ENCODE measurements at regions not wholly inside any gene's neighbourhood (a gene's known extent, or its start where the extent isn't known, plus 50 kb on each side); places are given as distances from the start of the nearest gene placed in this dataset.
"Not testable (repeated sequence)": the region's sequence is repeated elsewhere in the genome, so short reads cannot be mapped to it uniquely, and the experiment has no call there.

GRCh38 chr5:91297994-91298393, 85.1 kb downstream of the ARRDC3 start:
- H3K4me3 ChIP-seq (ENCODE audit: low read depth, low read length): no peak overlapping the region
- TF ChIP-seq POLR2A (IDR thresholded peaks at IDR 0.05; ENCODE audit: extremely low read depth, insufficient read length): no peak
- TF ChIP-seq MYC (IDR thresholded peaks at IDR 0.05; ENCODE audit: low read depth, low read length): no peak
- TF ChIP-seq CTCF (IDR thresholded peaks at IDR 0.05; ENCODE audit: low read depth, low read length): no peak
- DNase-seq (ENCODE audit: low read depth): no peak

GRCh38 chr5:91296674-91297143, 86.4 kb downstream of the ARRDC3 start:
- TF ChIP-seq POLR2A (IDR thresholded peaks at IDR 0.05; ENCODE audit: extremely low read depth, insufficient read length) (no peak), MYC (IDR thresholded peaks at IDR 0.05; ENCODE audit: low read depth, low read length) (no peak), MAX (IDR thresholded peaks at IDR 0.05; ENCODE audit: low read depth, low read length) (no peak), CTCF (IDR thresholded peaks at IDR 0.05; ENCODE audit: low read depth, low read length) (no peak)
- no peak overlapping the region for H3K4me3 ChIP-seq (ENCODE audit: low read depth, low read length)
- DNase-seq (ENCODE audit: low read depth): no peak

- not testable (repeated sequence) for DNase-seq (ENCODE audit: low read depth)
Observed at GRCh38 chr5:91296102-91296501, 87.0 kb downstream of the ARRDC3 start.

GRCh38 chr5:91293131-91293530, 90.0 kb downstream of the ARRDC3 start:
- TF ChIP-seq MYC (IDR thresholded peaks at IDR 0.05; ENCODE audit: low read depth, low read length): peak; percentile 18; the same call in 1 of the 2 replicates
- TF ChIP-seq CTCF (IDR thresholded peaks at IDR 0.05; ENCODE audit: low read depth, low read length): no peak
- peak; percentile 28; the same call in 1 of the 2 replicates for TF ChIP-seq MAX (IDR thresholded peaks at IDR 0.05; ENCODE audit: low read depth, low read length)
- TF ChIP-seq POLR2A (IDR thresholded peaks at IDR 0.05; ENCODE audit: extremely low read depth, insufficient read length): no peak
- peak; percentile 70 for DNase-seq (ENCODE audit: low read depth)
- no peak overlapping the region for H3K4me3 ChIP-seq (ENCODE audit: low read depth, low read length)

More at GRCh38 chr5:91296102-91296501, 87.0 kb downstream of the ARRDC3 start:
- H3K4me3 ChIP-seq (ENCODE audit: low read depth, low read length): not testable (repeated sequence)

GRCh38 chr5:91291628-91292569, 91.2 kb downstream of the ARRDC3 start:
- TF ChIP-seq MYC (IDR thresholded peaks at IDR 0.05; ENCODE audit: low read depth, low read length) (no peak), CTCF (IDR thresholded peaks at IDR 0.05; ENCODE audit: low read depth, low read length) (no peak), POLR2A (IDR thresholded peaks at IDR 0.05; ENCODE audit: extremely low read depth, insufficient read length) (no peak), MAX (IDR thresholded peaks at IDR 0.05; ENCODE audit: low read depth, low read length) (no peak)
- no peak for DNase-seq (ENCODE audit: low read depth)

GRCh38 chr5:91288118-91288916, 94.8 kb downstream of the ARRDC3 start:
- no peak for DNase-seq (ENCODE audit: low read depth)
- TF ChIP-seq MAX (IDR thresholded peaks at IDR 0.05; ENCODE audit: low read depth, low read length) (no peak), CTCF (IDR thresholded peaks at IDR 0.05; ENCODE audit: low read depth, low read length) (no peak), POLR2A (IDR thresholded peaks at IDR 0.05; ENCODE audit: extremely low read depth, insufficient read length) (no peak)

More at GRCh38 chr5:91291628-91292569, 91.2 kb downstream of the ARRDC3 start:
- H3K4me3 ChIP-seq (ENCODE audit: low read depth, low read length): no peak overlapping the region

GRCh38 chr5:91285062-91285461, 98.1 kb downstream of the ARRDC3 start:
- H3K4me3 ChIP-seq (ENCODE audit: low read depth, low read length); DNase-seq (ENCODE audit: low read depth): not testable (repeated sequence)

More at GRCh38 chr5:91288118-91288916, 94.8 kb downstream of the ARRDC3 start:
- no peak overlapping the region for H3K4me3 ChIP-seq (ENCODE audit: low read depth, low read length)
